ENCODE measurements at regions not wholly inside any gene's neighbourhood (a gene's known extent, or its start where the extent isn't known, plus 50 kb on each side); places are given as distances from the start of the nearest gene placed in this dataset.

- FAIRE-seq = no peak
- no peak overlapping the region for H3K9ac ChIP-seq (replicated peaks; ENCODE audit: extremely low read depth, insufficient read depth, low read length)
- no peaks in the 10 kb centered on the region for H3K4me1 ChIP-seq (ENCODE audit: control insufficient read depth, extremely low read depth, insufficient read depth, low read length)
- H3K27ac ChIP-seq (ENCODE audit: insufficient read depth, low read depth, low read length) = no peak overlapping the region
- H4K20me1 ChIP-seq (replicated peaks; ENCODE audit: control insufficient read depth, extremely low read depth, insufficient read depth, low read length) = no peaks in the 10 kb centered on the region
- TF ChIP-seq FOS (IDR thresholded peaks at IDR 0.05; ENCODE audit: borderline replicate concordance, insufficient read depth, low read length) (no peak), POLR2AphosphoS5 (IDR thresholded peaks at IDR 0.05; ENCODE audit: insufficient read depth, low read depth, low read length) (no peak), JUN (IDR thresholded peaks at IDR 0.05; ENCODE audit: borderline replicate concordance, insufficient read depth, insufficient read length, low read depth) (no peak), POLR2A (IDR thresholded peaks at IDR 0.05; ENCODE audit: low read depth, low read length) (no peak), GATA2 (IDR thresholded peaks at IDR 0.05; ENCODE audit: insufficient read depth, insufficient read length, low read depth, low read length) (no peak), MYC (IDR thresholded peaks at IDR 0.05; ENCODE audit: low read depth, low read length) (no peak), MAX (IDR thresholded peaks at IDR 0.05; ENCODE audit: insufficient read depth, insufficient read length) (no peak), CTCF (IDR thresholded peaks at IDR 0.05; ENCODE audit: extremely low read depth in 1 of 2, insufficient read depth in 1 of 2, low read depth in 1 of 2, low read length in 2 of 2) (no peak), EZH2 (IDR thresholded peaks at IDR 0.05; ENCODE audit: borderline replicate concordance, low read depth, low read length, severe bottlenecking) (no peak)
- peaks cover 0 to 2% of the 10 kb centered on the region in 2 experiments for H3K27me3 ChIP-seq (ENCODE audit: control insufficient read depth in 2 of 2, insufficient read depth in 2 of 2, low read length in 2 of 2)
- no peaks in the 10 kb centered on the region for H3K9me3 ChIP-seq (replicated peaks; ENCODE audit: control insufficient read depth, insufficient read depth, low read length)
- CTCF ChIA-PET = no interaction called here
- POLR2A ChIA-PET = no interaction called here
- H3K4me2 ChIP-seq (ENCODE audit: insufficient read depth, low read length) = no peak overlapping the region
- intact Hi-C loops (cut with micrococcal nuclease) = no loop called here
- H2AFZ ChIP-seq (ENCODE audit: low read depth, low read length) = no peak overlapping the region
- no peaks in the 10 kb centered on the region for H3K79me2 ChIP-seq (ENCODE audit: control insufficient read depth, insufficient read depth, low read length)
- BruUV-seq (replicated peaks) = no TSS peak
- no peak for DNase-seq (ENCODE audit: low read depth, low spot score)
- no peaks in the 10 kb centered on the region for H3K9me1 ChIP-seq (replicated peaks; ENCODE audit: control insufficient read depth, extremely low read depth, insufficient read depth, low read length)
- H3K36me3 ChIP-seq (ENCODE audit: control insufficient read depth in 2 of 2, extremely low read depth in 1 of 2, insufficient read depth in 2 of 2, low read length in 2 of 2) = no peaks in the 10 kb centered on the region
- dilution Hi-C loops (cut with MboI; ENCODE audit: extremely low pct_ligation_motif_present, low sequenced_read_pairs) = no loop called here
- H3K4me3 ChIP-seq (replicated peaks in 1 of 3; ENCODE audit: insufficient read depth in 1 of 3, low read depth in 1 of 3, low read length in 3 of 3) = no peak overlapping the region
These were observed 173.2 kb downstream of the RRAGC start for GRCh38 chr1:38686167-38686926.
